ENCODE measurements at regions not wholly inside any gene's neighbourhood (a gene's known extent, or its start where the extent isn't known, plus 50 kb on each side); places are given as distances from the start of the nearest gene placed in this dataset.

- FAIRE-seq = no peak
Measured at GRCh38 chr6:37106051-37106363, 63.9 kb upstream of the PIM1 start.

- FAIRE-seq = no peak
Measured at GRCh38 chr6:37106554-37106953, 63.4 kb upstream of the PIM1 start.

- no peak for FAIRE-seq
Measured at GRCh38 chr6:37106982-37107491, 62.9 kb upstream of the PIM1 start.

- no peak for FAIRE-seq
Measured at GRCh38 chr6:37109714-37110499, 60.0 kb upstream of the PIM1 start.

- no peak for FAIRE-seq
Measured at GRCh38 chr6:37110500-37111461, 59.2 kb upstream of the PIM1 start.

GRCh38 chr6:37113976-37114375 is 56.0 kb upstream of the PIM1 start:
- FAIRE-seq = no peak

GRCh38 chr6:37114612-37115011 is 55.3 kb upstream of the PIM1 start:
- FAIRE-seq = no peak

GRCh38 chr6:37115236-37115895 is 54.6 kb upstream of the PIM1 start:
- no peak for FAIRE-seq

- FAIRE-seq = no peak
Measured at GRCh38 chr6:37116326-37116725, 53.6 kb upstream of the PIM1 start.

- no peak for FAIRE-seq
Measured at GRCh38 chr6:37119387-37119886, 50.5 kb upstream of the PIM1 start.

Measured in A204.1 (cell line).